Right atrium auricular region (tissue), 2 donors: ENCODE measurements at regions not wholly inside any gene's neighbourhood (a gene's known extent, or its start where the extent isn't known, plus 50 kb on each side); places are given as distances from the start of the nearest gene placed in this dataset.
"Not testable (repeated sequence)": the region's sequence is repeated elsewhere in the genome, so short reads cannot be mapped to it uniquely, and the experiment has no call there.

Experiments
- DNase-seq: peaks from one replicate; pipeline ENCODE4 v3.0.0-alpha.2; 2019; ENCODE audit warnings: low spot score
- H3K27ac ChIP-seq, 2 donors: fragments of 200-600 bp; sonication (generic); 1 replicate in 1 of 2; 2 replicates in 1 of 2; pipeline ENCODE4 v1.5.1; 2016 to 2019
- H3K27me3 ChIP-seq, 2 donors: fragments of 200-600 bp; sonication (generic); one replicate each; pipeline versions ENCODE4 v1.5.1 to v1.6.0; 2017 to 2019
- H3K36me3 ChIP-seq: fragments of 200-600 bp; sonication (generic); one replicate; pipeline ENCODE4 v1.5.1; 2016
- H3K4me1 ChIP-seq, 2 donors: fragments of 200-600 bp; sonication (generic); one replicate each; pipeline versions ENCODE4 v1.5.1 to v1.6.0; 2017 to 2019
- H3K4me3 ChIP-seq, 2 donors: fragments of 200-600 bp; sonication (generic); 1 replicate in 1 of 2; 2 replicates in 1 of 2; pipeline ENCODE4 v1.5.1; 2017 to 2019; ENCODE audit warnings: mild to moderate bottlenecking in 1 of 2, moderate library complexity in 1 of 2
- H3K9me3 ChIP-seq, 2 donors: fragments of 200-600 bp; sonication (generic); one replicate each; pipeline ENCODE4 v1.5.1; 2019
- TF ChIP-seq, protein P1 (sequence below), 2 donors: fragments of 200-600 bp; sonication (generic); IDR thresholded peaks; one replicate each; pipeline ENCODE4 v1.5.1; 2019; ENCODE audit warnings: antibody characterized with exemption in 2 of 2

- no peaks in the 10 kb centered on the region for H3K9me3 ChIP-seq
- DNase-seq, result no peak
- no peak overlapping the region for H3K27ac ChIP-seq
- no peak overlapping the region for H3K4me3 ChIP-seq
- H3K36me3 ChIP-seq, result no peaks in the 10 kb centered on the region
- no peaks in the 10 kb centered on the region for H3K27me3 ChIP-seq
- H3K4me1 ChIP-seq, result no peaks in the 10 kb centered on the region
- TF ChIP-seq, protein P1, sequence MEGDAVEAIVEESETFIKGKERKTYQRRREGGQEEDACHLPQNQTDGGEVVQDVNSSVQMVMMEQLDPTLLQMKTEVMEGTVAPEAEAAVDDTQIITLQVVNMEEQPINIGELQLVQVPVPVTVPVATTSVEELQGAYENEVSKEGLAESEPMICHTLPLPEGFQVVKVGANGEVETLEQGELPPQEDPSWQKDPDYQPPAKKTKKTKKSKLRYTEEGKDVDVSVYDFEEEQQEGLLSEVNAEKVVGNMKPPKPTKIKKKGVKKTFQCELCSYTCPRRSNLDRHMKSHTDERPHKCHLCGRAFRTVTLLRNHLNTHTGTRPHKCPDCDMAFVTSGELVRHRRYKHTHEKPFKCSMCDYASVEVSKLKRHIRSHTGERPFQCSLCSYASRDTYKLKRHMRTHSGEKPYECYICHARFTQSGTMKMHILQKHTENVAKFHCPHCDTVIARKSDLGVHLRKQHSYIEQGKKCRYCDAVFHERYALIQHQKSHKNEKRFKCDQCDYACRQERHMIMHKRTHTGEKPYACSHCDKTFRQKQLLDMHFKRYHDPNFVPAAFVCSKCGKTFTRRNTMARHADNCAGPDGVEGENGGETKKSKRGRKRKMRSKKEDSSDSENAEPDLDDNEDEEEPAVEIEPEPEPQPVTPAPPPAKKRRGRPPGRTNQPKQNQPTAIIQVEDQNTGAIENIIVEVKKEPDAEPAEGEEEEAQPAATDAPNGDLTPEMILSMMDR (IDR thresholded peaks at IDR 0.05), result peak in 1 of 2 donors; percentile 12
Observed at GRCh38 chrX:42290608-42291007, 367.3 kb upstream of the CASK start.

DNA sequence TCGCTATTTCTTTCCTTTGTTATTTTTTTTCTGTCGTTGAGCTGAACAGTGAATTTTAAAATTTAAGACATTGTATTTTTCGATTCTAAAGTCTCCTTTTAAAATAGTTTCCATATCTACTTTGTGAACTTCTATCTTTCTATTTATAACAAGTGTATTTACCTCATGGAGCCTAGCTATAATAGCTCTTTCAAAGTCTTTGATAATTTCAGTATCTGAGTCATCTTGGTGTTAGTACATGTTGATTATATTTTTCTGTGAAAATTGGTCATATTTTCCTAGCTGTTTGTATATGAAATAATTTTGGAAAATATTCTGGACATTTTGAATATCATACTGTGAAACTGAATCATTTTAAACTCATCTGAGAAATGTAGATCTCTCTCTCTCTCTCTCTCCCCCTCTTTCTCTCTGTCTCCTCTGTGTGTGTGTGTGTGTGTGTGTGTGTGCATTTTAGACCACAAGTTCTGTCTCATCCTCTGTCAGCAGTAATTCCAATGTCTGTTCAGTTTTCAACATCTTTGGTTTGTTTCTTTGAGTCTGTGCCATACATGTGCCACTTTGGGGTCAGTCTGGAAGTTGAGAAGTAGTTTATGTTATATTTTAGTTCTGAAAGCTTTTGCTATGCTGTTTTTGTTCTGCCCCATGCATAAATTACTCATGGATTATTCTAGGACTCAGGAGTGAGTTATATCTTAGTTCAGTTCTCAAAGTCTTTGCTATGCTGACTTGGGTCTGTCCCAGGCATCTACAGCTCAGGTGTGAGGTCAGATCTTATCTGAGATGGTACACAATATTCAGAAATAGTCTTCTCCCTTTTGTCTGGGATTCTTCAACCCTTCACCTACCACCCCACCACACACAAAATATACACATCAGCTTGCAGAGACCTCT is 366.4 kb upstream of the CASK start:
- no peaks in the 10 kb centered on the region for H3K4me1 ChIP-seq
- no peaks in the 10 kb centered on the region for H3K36me3 ChIP-seq
- TF ChIP-seq, protein P1 (IDR thresholded peaks at IDR 0.05), result no peak
- H3K9me3 ChIP-seq, result no peaks in the 10 kb centered on the region
- no peak overlapping the region for H3K4me3 ChIP-seq
- H3K27ac ChIP-seq, result no peak overlapping the region
- no peak for DNase-seq
- no peaks in the 10 kb centered on the region for H3K27me3 ChIP-seq

GRCh38 chrX:42285681-42286080 is 362.3 kb upstream of the CASK start:
- not testable (repeated sequence) for H3K36me3 ChIP-seq, H3K27me3 ChIP-seq, H3K4me3 ChIP-seq, H3K27ac ChIP-seq, H3K4me1 ChIP-seq, DNase-seq, H3K9me3 ChIP-seq

- H3K9me3 ChIP-seq, result no peaks in the 10 kb centered on the region
- no peak overlapping the region for H3K4me3 ChIP-seq
- no peaks in the 10 kb centered on the region for H3K36me3 ChIP-seq
- TF ChIP-seq, protein P1 (IDR thresholded peaks at IDR 0.05), result no peak
- no peak overlapping the region for H3K27ac ChIP-seq
- H3K27me3 ChIP-seq, result no peaks in the 10 kb centered on the region
- DNase-seq, result no peak
- H3K4me1 ChIP-seq, result no peaks in the 10 kb centered on the region
Observed at GRCh38 chrX:42276982-42277690, 353.8 kb upstream of the CASK start.

DNA sequence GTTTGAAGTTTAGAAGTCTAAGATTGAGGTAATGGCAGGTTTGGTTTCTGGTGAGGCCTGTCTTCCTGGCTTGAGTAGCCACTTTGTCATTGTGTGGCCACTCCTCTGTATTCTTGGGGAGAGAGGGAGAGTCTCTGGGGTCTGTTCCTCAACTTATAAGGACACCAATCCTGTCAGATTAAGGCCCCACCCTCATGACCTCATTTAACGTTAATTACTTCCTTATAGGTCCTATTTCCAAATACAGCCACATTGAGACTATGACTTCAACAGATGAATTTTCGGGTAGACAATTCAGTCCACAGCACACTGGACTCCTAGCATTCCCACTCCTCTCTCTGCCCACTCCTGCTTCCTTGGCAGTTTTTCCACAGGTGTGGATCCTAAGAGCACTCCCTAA is 350.8 kb upstream of the CASK start:
- H3K9me3 ChIP-seq, result no peaks in the 10 kb centered on the region
- H3K27ac ChIP-seq, result no peak overlapping the region
- TF ChIP-seq, protein P1 (IDR thresholded peaks at IDR 0.05), result no peak
- H3K36me3 ChIP-seq, result no peaks in the 10 kb centered on the region
- no peaks in the 10 kb centered on the region for H3K27me3 ChIP-seq
- no peak for DNase-seq
- no peaks in the 10 kb centered on the region for H3K4me1 ChIP-seq
- H3K4me3 ChIP-seq, result no peak overlapping the region

- Histone ChIP-seq H3K27ac (no peak overlapping the region), H3K4me1 (no peaks in the 10 kb centered on the region), H3K36me3 (no peaks in the 10 kb centered on the region), H3K27me3 (no peaks in the 10 kb centered on the region), H3K9me3 (no peaks in the 10 kb centered on the region), H3K4me3 (no peak overlapping the region)
- no peak for DNase-seq
- TF ChIP-seq, protein P1 (IDR thresholded peaks at IDR 0.05), result no peak
Observed at GRCh38 chrX:42273387-42273786, 350.0 kb upstream of the CASK start.
